Panc1 (cell line): ENCODE measurements at regions not wholly inside any gene's neighbourhood (a gene's known extent, or its start where the extent isn't known, plus 50 kb on each side); places are given as distances from the start of the nearest gene placed in this dataset.
"Not testable (repeated sequence)": the region's sequence is repeated elsewhere in the genome, so short reads cannot be mapped to it uniquely, and the experiment has no call there.

Experiments used
- ATAC-seq: fragments of 200-7000 bp; cut with Tn5 transposase; 2 replicates; pipeline ENCODE4 v1.9.1; 2020; ENCODE audit warnings: mild to moderate bottlenecking, moderate library complexity
- BruUV-seq: library from RNA; stranded (reverse); fragments of 400-500 nt; replicated peaks from 2 replicates; lab custom pipeline; 2021; lab: Mats Ljungman, UMichigan
- CTCF ChIA-PET: fragments of 300-600 bp; sonication (Branson Sonifier 250); formaldehyde crosslinking; loops from one replicate; lab custom pipeline; 2022; ENCODE audit warnings: antibody characterized with exemption; lab: Charles Lee
- POLR2A ChIA-PET: fragments of 300-600 bp; sonication (Branson Sonifier 250); formaldehyde crosslinking; loops from one replicate; lab custom pipeline; 2022; ENCODE audit warnings: antibody characterized with exemption; lab: Charles Lee
- DNase-seq: peaks from one replicate; pipeline ENCODE4 v3.0.0-alpha.2; 2010; ENCODE audit warnings: low read depth, low spot score
- H3K27ac ChIP-seq: 2 replicates; pipeline ENCODE4 v1.5.1; 2011; ENCODE audit warnings: mild to moderate bottlenecking, low read length, inconsistent platforms
- H3K27me3 ChIP-seq: fragments of 200-500 bp; sonication (Bioruptor generic); 2 replicates; pipeline ENCODE4 v1.6.0; 2014; ENCODE audit warnings: low read length, inconsistent platforms; ENCODE audit not compliant: control insufficient read depth, insufficient read depth
- H3K36me3 ChIP-seq: fragments of 200-500 bp; sonication (Bioruptor generic); 2 replicates; pipeline ENCODE4 v1.5.1; 2014; ENCODE audit warnings: inconsistent platforms, mild to moderate bottlenecking, low read length, moderate library complexity; ENCODE audit not compliant: control insufficient read depth, insufficient read depth
- H3K4me1 ChIP-seq: 2 replicates; pipeline ENCODE4 v1.5.1; 2011; ENCODE audit warnings: inconsistent platforms, mild to moderate bottlenecking, low read length, moderate library complexity; ENCODE audit not compliant: control insufficient read depth, insufficient read depth
- H3K4me3 ChIP-seq, 2 experiments: 2 replicates each; pipeline ENCODE4 v1.5.1; 2011 to 2012; ENCODE audit warnings: low read depth in 2 of 2, low read length in 2 of 2, mild to moderate bottlenecking in 2 of 2, inconsistent platforms in 1 of 2, moderate library complexity in 1 of 2
- H3K9me3 ChIP-seq: fragments of 200-500 bp; sonication (Bioruptor generic); 2 replicates; pipeline ENCODE4 v1.5.1; 2014; ENCODE audit warnings: low read depth, mild to moderate bottlenecking, inconsistent platforms, low read length, moderate library complexity; ENCODE audit not compliant: control insufficient read depth, insufficient read depth
- CTCF ChIP-seq: fragments of 450-650 bp; IDR thresholded peaks from 2 replicates; pipeline ENCODE4 v1.5.1; 2017; ENCODE audit warnings: mild to moderate bottlenecking
- POLR2AphosphoS5 ChIP-seq: IDR thresholded peaks from 2 replicates; pipeline ENCODE4 v1.6.1; 2012; ENCODE audit warnings: mild to moderate bottlenecking, low read depth, low read length, moderate library complexity
- REST ChIP-seq, 2 experiments: IDR thresholded peaks; 2 replicates each; pipeline ENCODE4 v1.6.1; 2011 to 2012; ENCODE audit warnings: low read depth in 2 of 2, control low read depth in 1 of 2, low read length in 1 of 2, mild to moderate bottlenecking in 1 of 2, moderate library complexity in 1 of 2; ENCODE audit not compliant: insufficient read depth in 1 of 2
- SIN3A ChIP-seq: IDR thresholded peaks from 2 replicates; pipeline ENCODE4 v1.6.1; 2012; ENCODE audit warnings: low read depth, mild to moderate bottlenecking, low read length, moderate library complexity, borderline replicate concordance; ENCODE audit not compliant: insufficient read depth
- TCF7L2 ChIP-seq: IDR thresholded peaks from 2 replicates; pipeline ENCODE4 v1.6.1; 2011; ENCODE audit warnings: mild to moderate bottlenecking, low read depth, low read length, inconsistent platforms
- in situ Hi-C: cut with HindIII; loops from 2 replicates; pipeline ENCODE4 v1.10.0; 2016; ENCODE audit warnings: low sequenced_read_pairs, low pct_unique_long_range_greater_than_20kb
- intact Hi-C: fragments of 100-400 bp; cut with micrococcal nuclease; formaldehyde crosslinking; loops from one replicate; pipeline ENCODE4 v1.10.0; 2022; ENCODE audit not compliant: unreplicated experiment

GRCh38 chr13:103605546-103606326 lies 539.5 kb upstream of the SLC10A2 start:
- in situ Hi-C loops (no loop called here), intact Hi-C loops (no loop called here)
- H3K9me3 ChIP-seq: no peaks in the 10 kb centered on the region
- no peaks in the 10 kb centered on the region for H3K36me3 ChIP-seq
- H3K27ac ChIP-seq: no peak overlapping the region
- ATAC-seq (no peak), DNase-seq (no peak)
- ChIA-PET CTCF (no interaction called here), POLR2A (no interaction called here)
- BruUV-seq: no TSS peak
- TF ChIP-seq TCF7L2 (no peak), REST (IDR thresholded peaks at IDR 0.05; ENCODE audit: insufficient read depth in 1 of 2, low read depth in 2 of 2, low read length in 1 of 2) (no peak), SIN3A (no peak), POLR2AphosphoS5 (no peak), CTCF (no peak)
- no peaks in the 10 kb centered on the region for H3K4me1 ChIP-seq
- H3K4me3 ChIP-seq: no peak overlapping the region
- H3K27me3 ChIP-seq: no peaks in the 10 kb centered on the region

GRCh38 chr13:103599870-103600269 lies 533.7 kb upstream of the SLC10A2 start:
- H3K36me3 ChIP-seq, in situ Hi-C loops, CTCF ChIA-PET, H3K27me3 ChIP-seq, H3K27ac ChIP-seq, H3K9me3 ChIP-seq, POLR2A ChIA-PET, intact Hi-C loops, BruUV-seq, DNase-seq, H3K4me3 ChIP-seq, H3K4me1 ChIP-seq, ATAC-seq: not testable (repeated sequence)

- H3K4me3 ChIP-seq: no peak overlapping the region
- BruUV-seq: no TSS peak
- H3K9me3 ChIP-seq: no peaks in the 10 kb centered on the region
- no peak overlapping the region for H3K27ac ChIP-seq
- TF ChIP-seq REST (IDR thresholded peaks at IDR 0.05; ENCODE audit: insufficient read depth in 1 of 2, low read depth in 2 of 2, low read length in 1 of 2): no peak
- TF ChIP-seq POLR2AphosphoS5: no peak
- TF ChIP-seq CTCF: no peak
- no peak for TF ChIP-seq TCF7L2
- no peak for TF ChIP-seq SIN3A
- H3K4me1 ChIP-seq: no peaks in the 10 kb centered on the region
- intact Hi-C loops (no loop called here), in situ Hi-C loops (no loop called here)
- ChIA-PET POLR2A (no interaction called here), CTCF (no interaction called here)
- H3K27me3 ChIP-seq: no peaks in the 10 kb centered on the region
- no peaks in the 10 kb centered on the region for H3K36me3 ChIP-seq
- ATAC-seq: no peak
- DNase-seq: no peak
Measured at GRCh38 chr13:103598671-103599070, 532.5 kb upstream of the SLC10A2 start.
